Choroid plexus epithelial cell (primary cell): ENCODE measurements at regions not wholly inside any gene's neighbourhood (a gene's known extent, or its start where the extent isn't known, plus 50 kb on each side); places are given as distances from the start of the nearest gene placed in this dataset.
"Not testable (repeated sequence)": the region's sequence is repeated elsewhere in the genome, so short reads cannot be mapped to it uniquely, and the experiment has no call there.

Experiments used
- DNase-seq: peaks from one replicate; pipeline ENCODE4 v3.0.0-alpha.2; 2010; ENCODE audit warnings: low read depth
- H3K4me3 ChIP-seq: 2 replicates; pipeline ENCODE4 v1.5.1; 2011; ENCODE audit warnings: low read depth, mild to moderate bottlenecking, control low read depth, low read length, moderate library complexity
- TF ChIP-seq, protein P1 (sequence below): conservative IDR thresholded peaks from 2 replicates; pipeline ENCODE4 v1.5.1; 2011; ENCODE audit warnings: low read depth, mild to moderate bottlenecking, control low read depth, inconsistent platforms, low read length, moderate library complexity

GRCh38 chr16:26454102-26454501 lies 612.6 kb upstream of the C16orf82 start:
- H3K4me3 ChIP-seq: no peak overlapping the region
- no peak for DNase-seq
- TF ChIP-seq, protein P1, sequence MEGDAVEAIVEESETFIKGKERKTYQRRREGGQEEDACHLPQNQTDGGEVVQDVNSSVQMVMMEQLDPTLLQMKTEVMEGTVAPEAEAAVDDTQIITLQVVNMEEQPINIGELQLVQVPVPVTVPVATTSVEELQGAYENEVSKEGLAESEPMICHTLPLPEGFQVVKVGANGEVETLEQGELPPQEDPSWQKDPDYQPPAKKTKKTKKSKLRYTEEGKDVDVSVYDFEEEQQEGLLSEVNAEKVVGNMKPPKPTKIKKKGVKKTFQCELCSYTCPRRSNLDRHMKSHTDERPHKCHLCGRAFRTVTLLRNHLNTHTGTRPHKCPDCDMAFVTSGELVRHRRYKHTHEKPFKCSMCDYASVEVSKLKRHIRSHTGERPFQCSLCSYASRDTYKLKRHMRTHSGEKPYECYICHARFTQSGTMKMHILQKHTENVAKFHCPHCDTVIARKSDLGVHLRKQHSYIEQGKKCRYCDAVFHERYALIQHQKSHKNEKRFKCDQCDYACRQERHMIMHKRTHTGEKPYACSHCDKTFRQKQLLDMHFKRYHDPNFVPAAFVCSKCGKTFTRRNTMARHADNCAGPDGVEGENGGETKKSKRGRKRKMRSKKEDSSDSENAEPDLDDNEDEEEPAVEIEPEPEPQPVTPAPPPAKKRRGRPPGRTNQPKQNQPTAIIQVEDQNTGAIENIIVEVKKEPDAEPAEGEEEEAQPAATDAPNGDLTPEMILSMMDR: no peak

DNA sequence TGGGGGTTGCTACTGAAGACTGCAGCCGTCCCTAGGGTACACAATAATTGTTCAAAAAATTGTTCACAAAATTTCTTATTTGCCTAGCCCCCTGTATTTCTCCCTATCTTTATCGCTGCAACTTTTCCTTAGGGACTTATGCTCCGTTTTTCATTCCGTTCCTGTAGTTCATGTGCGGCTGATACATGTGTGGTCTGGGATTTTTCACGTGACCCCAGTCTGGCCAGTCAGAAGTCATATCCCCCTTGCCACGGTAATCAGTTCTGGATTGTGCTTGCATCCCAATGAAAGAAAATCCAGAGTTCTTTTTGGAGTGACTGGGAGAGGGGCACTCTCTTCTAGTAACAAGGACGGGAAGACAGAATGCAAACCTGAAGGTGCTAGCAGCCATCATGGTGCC lies 610.7 kb upstream of the C16orf82 start:
- DNase-seq: no peak
- H3K4me3 ChIP-seq: no peak overlapping the region
- TF ChIP-seq, protein P1: no peak

DNA sequence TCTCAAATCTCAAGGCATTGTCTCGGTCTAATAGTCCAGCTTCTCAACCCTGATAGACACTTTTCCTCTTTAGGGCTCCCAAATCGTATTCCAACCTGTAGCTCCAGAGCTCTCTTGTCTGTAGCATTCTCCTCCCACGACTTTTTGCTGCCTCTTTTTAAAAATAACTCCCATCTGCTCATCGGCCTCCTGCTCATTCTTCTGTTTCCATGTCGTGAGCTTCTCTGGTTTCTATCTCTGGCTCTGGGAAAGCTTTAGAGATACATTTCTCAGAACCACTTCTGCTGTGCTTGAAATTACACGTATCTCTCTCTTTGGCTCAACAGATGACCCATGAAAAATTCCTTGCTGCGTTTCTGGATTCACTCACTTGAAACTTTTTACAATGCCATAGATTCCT lies 609.6 kb upstream of the C16orf82 start:
- no peak for DNase-seq
- TF ChIP-seq, protein P1: no peak
- no peak overlapping the region for H3K4me3 ChIP-seq

DNA sequence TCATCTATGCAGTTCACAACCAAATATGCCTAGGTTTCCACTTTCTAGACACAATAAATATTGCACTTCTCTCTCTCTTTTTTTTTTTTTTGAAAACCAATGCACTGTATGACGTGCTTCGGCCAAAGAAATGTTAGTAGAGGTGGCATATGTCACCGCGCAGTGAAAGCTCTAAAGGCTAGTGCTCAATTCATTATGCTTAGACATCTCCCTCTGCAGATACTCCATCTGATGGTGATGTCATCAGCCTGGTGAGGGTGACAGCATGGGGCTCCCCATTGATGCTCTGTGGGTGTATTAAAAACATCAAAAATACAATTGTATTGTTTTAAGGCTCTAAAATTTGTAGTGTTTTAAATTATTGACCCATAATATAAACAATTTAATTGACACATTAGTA lies 608.8 kb upstream of the C16orf82 start:
- no peak overlapping the region for H3K4me3 ChIP-seq
- no peak for DNase-seq
- TF ChIP-seq, protein P1: no peak

- TF ChIP-seq, protein P1: no peak
- H3K4me3 ChIP-seq: no peak overlapping the region
- DNase-seq: no peak
These were observed 602.0 kb upstream of the C16orf82 start for GRCh38 chr16:26464576-26465266.

DNA sequence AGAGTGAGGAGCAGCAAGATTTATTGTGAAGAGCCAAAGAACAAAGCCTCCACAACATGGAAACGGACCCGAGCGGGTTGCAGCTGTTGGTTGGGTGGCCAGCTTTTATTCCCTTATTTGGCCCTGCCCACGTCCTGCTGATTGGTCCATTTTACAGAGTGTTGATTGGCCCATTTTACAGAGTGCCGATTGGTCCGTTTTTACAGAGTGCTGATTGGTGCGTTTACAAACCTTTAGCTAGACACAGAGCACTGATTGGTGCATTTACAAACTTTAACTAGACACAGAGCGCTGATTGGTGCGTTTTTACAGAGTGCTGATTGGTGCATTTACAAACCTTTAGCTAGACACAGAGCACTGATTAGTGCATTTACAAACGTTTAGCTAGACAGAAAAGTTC lies 592.3 kb upstream of the C16orf82 start:
- not testable (repeated sequence) for H3K4me3 ChIP-seq, DNase-seq

DNA sequence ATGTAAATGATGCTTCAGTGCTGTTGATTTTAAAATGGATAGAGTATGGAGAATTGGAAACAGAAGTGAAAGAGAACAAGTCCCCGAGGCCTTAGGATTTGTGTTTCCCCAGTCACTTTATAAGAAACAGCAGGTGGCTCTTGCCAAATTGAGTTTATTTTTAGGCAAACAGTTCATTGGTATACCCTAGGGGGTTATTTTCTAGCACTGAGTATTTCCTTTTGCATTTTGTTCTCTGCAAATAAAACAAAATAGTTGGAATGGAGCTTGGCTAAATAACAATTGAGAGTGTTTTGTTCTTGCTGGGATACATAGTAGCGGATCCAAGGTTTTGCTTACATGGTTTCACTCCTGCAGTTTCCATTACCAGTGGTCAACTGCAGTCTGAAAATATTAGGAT lies 591.1 kb upstream of the C16orf82 start:
- no peak overlapping the region for H3K4me3 ChIP-seq
- DNase-seq: no peak
- TF ChIP-seq, protein P1: no peak
